GM12865 (cell line): ENCODE measurements at regions not wholly inside any gene's neighbourhood (a gene's known extent, or its start where the extent isn't known, plus 50 kb on each side); places are given as distances from the start of the nearest gene placed in this dataset.
"Not testable (repeated sequence)": the region's sequence is repeated elsewhere in the genome, so short reads cannot be mapped to it uniquely, and the experiment has no call there.

ENCODE experiments used
- DNase-seq: peaks from one replicate; pipeline ENCODE4 v3.0.0; 2010; ENCODE audit warnings: low read depth
- H3K4me3 ChIP-seq: 2 replicates; pipeline ENCODE4 v1.5.1; 2011; ENCODE audit warnings: mild to moderate bottlenecking, low read depth, low read length, control low read depth
- TF ChIP-seq, protein P1 (sequence below): IDR thresholded peaks from 2 replicates; pipeline ENCODE4 v1.5.1; 2011; ENCODE audit warnings: low read length, control low read depth, low read depth, inconsistent platforms; ENCODE audit not compliant: insufficient read depth; ENCODE audit errors: missing control alignments

DNA sequence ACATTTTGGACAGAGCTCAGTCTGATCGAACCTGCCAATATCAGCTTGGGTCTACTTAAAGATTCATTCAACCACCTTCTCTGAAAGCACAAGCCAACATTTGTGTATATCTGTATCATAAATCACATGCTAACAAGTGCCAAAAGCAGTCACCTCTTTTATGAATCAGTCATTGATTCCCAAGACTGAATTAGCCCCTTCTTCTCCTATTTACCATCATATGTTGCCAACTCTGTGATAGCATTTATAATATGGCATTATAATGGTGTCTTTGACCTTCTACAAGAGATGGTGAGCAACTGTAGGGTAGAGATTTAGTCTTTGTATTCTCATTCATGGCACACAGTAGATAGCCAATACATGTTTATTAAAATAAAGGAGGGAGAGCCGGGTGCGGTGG, 61.4 kb downstream of the DDX53 start:
- TF ChIP-seq, protein P1, sequence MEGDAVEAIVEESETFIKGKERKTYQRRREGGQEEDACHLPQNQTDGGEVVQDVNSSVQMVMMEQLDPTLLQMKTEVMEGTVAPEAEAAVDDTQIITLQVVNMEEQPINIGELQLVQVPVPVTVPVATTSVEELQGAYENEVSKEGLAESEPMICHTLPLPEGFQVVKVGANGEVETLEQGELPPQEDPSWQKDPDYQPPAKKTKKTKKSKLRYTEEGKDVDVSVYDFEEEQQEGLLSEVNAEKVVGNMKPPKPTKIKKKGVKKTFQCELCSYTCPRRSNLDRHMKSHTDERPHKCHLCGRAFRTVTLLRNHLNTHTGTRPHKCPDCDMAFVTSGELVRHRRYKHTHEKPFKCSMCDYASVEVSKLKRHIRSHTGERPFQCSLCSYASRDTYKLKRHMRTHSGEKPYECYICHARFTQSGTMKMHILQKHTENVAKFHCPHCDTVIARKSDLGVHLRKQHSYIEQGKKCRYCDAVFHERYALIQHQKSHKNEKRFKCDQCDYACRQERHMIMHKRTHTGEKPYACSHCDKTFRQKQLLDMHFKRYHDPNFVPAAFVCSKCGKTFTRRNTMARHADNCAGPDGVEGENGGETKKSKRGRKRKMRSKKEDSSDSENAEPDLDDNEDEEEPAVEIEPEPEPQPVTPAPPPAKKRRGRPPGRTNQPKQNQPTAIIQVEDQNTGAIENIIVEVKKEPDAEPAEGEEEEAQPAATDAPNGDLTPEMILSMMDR: no peak
- no peak overlapping the region for H3K4me3 ChIP-seq
- no peak for DNase-seq

DNA sequence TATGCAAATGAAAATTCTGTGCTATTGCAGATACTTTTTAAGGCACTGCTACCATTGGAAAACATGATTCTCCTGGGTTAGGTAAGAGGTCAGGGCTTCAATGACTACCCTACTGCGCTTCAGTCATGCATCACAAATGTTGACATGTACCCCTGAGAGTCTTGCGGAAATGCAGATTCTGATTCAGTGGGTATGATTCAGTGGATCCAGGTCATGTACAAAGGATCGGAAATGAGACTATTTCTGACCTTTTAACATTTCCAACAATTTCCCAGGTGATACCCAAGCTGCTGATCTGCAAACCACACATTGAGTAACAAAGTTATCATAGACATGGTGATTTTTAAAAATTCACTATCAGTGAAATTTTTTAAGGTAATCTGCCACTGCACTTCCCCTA, 62.6 kb downstream of the DDX53 start:
- no peak overlapping the region for H3K4me3 ChIP-seq
- TF ChIP-seq, protein P1: no peak
- no peak for DNase-seq

GRCh38 chrX:23066588-23067281, 67.0 kb downstream of the DDX53 start:
- no peak for DNase-seq
- no peak overlapping the region for H3K4me3 ChIP-seq
- TF ChIP-seq, protein P1: no peak

DNA sequence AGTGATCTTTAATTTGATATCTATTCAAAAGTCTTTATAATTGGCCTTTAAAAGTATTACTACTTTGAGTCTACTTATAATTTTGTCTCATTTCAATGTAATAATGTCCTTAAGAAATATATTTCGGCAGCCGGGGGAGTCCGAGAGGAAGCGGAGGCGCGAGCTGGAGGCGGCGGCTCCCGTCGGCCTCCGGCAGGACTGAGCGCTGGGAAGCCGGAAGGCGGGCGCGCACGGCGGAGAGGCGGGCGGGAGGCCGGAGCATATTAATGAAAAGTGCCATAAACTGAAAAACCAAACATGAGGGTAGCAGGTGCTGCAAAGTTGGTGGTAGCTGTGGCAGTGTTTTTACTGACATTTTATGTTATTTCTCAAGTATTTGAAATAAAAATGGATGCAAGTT, 75.7 kb downstream of the DDX53 start:
- DNase-seq: peak; percentile 3

DNA sequence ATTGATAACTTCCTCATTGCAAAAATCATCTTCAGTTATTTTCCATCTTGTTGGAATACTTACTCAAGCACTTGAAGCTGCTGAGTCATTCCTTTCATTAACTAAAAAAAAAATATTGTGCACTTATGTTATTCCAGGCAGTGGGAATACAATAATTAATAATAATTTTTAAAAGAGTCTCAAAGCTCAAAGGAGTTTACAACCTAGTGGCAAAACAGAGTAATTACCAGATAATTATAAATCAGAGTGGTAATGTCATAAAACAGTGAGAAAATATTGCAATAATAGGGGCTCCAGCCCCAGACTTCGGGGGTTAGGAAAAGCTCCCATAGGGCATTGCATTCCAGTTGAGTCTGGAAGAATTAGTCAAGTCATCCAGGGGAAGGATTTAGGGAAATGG, 79.6 kb downstream of the DDX53 start:
- DNase-seq: no peak
- TF ChIP-seq, protein P1: no peak
- H3K4me3 ChIP-seq: no peak overlapping the region

More for the DNA sequence above, 75.7 kb downstream of the DDX53 start:
- not testable (repeated sequence) for H3K4me3 ChIP-seq

DNA sequence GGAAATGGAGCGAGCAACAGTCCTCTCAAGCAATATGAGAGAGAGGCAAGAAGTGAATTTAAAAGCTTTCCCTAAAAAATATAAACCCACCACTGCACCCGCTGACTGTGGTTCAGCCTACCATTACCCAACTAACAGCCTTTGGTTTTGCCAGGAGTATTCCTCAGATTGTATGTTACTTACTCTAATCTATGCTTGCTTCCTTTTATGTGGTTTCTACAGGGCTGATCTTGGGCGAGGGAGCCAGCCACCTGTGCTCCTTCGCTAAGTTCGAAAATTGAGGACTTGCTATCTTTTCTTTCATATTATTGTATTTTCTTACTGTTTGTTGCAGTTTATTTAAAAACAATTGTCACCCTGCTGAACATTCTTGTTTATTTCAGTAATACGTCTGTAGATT, 101.1 kb downstream of the DDX53 start:
- DNase-seq: no peak
- TF ChIP-seq, protein P1: no peak
- no peak overlapping the region for H3K4me3 ChIP-seq

DNA sequence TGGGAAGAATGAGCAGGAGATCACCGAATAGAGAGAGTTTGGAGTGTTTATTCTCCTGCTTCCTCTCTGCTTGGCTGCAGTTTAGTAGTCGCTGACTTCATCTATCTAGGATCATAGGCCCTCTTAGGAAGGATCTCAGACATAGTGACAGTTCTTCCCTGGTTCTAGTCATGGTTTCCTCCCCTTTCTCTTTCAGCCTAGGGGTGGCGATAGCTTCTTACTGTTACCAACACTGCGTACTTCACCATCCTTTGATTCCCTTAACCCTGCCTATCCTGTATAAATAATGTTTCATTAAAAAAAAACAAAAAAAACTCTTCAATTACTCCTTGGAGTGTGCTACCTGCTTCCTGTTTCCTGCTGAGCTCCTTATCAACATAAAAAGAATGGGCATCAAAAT, 103.8 kb downstream of the DDX53 start:
- no peak for DNase-seq
- no peak overlapping the region for H3K4me3 ChIP-seq
- TF ChIP-seq, protein P1: no peak
